SKM-1 (cell line): ENCODE measurements at regions not wholly inside any gene's neighbourhood (a gene's known extent, or its start where the extent isn't known, plus 50 kb on each side); places are given as distances from the start of the nearest gene placed in this dataset.

Experiments used
- DNase-seq: peaks from one replicate; lab custom pipeline; 2025; ENCODE audit not compliant: unreplicated experiment; lab: John Stamatoyannopoulos, UW

DNA sequence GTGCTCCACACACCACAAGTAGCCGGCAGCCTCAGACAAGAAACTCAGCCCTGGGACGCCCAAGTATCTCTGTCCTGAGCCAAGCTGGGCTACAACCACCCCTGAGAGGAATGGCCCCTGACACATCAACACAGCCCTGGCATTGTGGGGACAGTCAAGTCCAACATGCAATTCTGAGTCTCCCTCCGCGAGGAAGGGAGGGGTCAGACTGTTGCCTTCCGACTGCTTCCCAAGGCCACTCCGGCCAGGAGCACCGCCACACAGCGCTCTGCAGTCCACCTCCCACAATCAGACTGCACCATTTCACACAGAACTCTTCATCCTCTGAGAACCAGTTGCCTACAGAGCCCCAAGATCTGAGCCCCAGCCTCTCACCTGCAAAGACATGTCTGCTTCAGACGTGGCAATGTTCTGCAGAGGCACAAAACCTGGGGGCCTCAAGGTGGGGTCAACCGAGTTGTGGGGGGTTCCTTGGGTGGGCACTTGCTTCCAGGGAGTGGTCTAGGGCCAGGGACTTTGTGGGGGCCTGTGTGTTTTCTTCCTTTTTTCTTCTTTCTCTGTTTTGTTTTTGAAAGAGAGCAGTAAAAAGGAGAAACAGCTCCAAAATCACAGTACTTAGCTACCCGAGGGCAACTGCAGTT is 76.7 kb upstream of the SALL3 start:
- no peak for DNase-seq

- DNase-seq: no peak
Observed at GRCh38 chr18:78903436-78904178, 76.0 kb upstream of the SALL3 start.

DNA sequence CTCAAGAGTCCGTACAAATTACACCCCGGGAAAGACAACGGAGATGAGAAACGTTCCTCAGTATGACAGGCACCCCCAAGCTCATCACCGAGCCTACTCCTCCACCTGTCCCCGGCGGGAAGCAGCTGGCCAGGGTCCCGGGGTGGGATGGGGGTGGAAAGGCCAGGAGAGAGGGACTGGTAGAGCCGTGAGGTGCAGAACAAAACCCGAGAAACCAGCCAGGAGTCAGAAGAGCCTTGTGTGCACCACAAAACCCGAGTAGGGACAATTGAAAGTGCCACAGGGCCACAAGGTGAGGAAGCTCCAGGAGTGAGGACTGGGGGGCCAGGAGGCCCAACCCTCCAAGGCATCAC is 75.5 kb upstream of the SALL3 start:
- DNase-seq: no peak

DNA sequence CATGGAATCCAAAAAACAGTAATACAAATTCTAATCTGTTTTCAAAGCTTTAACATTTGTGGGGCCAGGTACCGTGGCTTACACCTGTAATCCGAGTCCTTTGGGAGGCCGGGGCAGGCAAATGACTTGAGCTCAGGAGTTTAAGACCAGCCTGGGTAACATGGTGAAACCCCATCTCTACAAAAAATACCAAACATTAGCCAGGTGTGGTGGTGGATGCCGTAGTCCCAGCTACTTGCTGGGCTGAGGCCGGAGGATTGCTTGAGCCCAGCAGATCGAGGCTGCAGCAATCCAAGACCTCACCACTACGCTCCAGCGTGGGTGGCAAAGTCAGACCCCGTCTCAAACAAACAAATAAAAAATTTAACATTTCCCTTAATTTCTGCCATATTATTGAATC is 74.3 kb upstream of the SALL3 start:
- no peak for DNase-seq

- DNase-seq: no peak
Observed at GRCh38 chr18:78906066-78906465, 73.6 kb upstream of the SALL3 start.

DNA sequence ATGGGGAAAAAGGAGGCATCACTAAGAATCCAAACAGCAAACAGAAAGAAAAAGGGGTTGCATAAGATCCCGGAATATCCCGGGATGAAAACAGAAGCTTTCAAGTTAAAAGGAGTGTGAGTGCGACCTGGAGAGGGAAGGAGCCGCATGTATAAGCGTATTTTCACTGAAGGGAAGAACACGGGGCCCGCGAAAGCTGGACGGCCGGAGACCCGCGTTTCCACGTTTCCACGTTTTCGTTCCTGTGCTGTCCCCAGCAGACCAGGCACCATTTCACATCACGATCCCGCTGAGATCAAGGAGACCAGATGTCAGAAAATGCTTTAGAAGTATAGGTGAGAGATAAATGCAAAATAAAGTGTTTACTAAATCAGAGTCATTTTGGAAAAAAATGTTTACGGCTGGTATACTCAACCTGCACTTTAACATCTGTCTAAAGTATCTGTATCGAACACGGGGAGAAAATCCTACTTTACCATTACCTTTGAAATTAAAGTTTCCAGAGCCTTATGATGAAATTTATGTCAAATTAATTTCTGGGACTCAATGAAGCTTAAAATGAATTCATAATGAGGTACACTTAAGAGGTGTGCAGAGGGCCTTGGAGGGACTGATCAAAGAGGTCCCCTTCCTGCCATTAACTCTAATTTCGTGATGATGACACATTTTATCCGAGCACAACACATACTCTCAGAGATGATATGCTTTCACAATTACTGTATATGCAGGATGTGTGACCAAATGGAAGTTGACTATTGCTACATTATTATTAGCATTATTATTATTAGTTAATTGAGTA is 71.0 kb upstream of the SALL3 start:
- no peak for DNase-seq

GRCh38 chr18:78911751-78912283 is 67.8 kb upstream of the SALL3 start:
- no peak for DNase-seq

DNA sequence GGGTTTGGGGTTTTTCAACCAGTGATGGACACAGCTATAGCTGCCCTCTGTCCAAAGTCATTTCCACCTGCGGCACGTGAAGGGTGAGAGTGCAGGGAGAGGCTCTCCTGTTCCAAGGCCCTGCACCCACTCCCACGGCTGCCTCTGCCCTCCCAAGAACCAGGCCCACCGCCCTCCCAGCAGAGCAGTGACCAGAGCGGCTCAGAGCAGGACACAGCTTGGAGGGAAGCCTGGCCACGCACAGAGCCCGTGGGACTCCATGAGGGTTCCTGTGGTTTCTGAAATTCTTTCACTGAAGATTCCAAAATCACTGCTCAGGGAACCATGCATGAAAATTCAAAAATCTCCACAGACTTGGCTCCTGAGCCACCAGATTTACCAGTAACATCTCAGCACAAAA is 67.3 kb upstream of the SALL3 start:
- no peak for DNase-seq

- DNase-seq: no peak
Observed at GRCh38 chr18:78912844-78913243, 66.8 kb upstream of the SALL3 start.

DNA sequence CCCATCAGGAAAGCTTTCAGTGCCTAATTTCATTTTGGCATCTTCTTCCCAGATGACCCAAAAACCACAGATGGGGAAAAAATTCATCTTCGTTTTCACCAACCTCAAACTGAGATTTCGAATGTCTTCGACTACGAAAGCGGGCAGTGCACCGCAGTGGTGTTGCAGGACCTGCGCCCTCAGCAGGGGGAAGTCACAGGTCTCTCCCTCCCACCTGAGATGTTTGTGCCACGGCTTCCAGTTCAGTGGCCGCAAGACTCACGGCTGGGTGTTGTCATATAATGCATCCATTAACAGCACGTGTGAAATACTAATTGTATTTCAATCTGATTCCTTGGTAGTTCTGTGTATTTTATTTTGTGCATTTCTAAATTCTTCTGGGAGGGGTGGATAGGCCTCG is 66.2 kb upstream of the SALL3 start:
- no peak for DNase-seq

- no peak for DNase-seq
Observed at GRCh38 chr18:78913830-78914231, 65.8 kb upstream of the SALL3 start.

DNA sequence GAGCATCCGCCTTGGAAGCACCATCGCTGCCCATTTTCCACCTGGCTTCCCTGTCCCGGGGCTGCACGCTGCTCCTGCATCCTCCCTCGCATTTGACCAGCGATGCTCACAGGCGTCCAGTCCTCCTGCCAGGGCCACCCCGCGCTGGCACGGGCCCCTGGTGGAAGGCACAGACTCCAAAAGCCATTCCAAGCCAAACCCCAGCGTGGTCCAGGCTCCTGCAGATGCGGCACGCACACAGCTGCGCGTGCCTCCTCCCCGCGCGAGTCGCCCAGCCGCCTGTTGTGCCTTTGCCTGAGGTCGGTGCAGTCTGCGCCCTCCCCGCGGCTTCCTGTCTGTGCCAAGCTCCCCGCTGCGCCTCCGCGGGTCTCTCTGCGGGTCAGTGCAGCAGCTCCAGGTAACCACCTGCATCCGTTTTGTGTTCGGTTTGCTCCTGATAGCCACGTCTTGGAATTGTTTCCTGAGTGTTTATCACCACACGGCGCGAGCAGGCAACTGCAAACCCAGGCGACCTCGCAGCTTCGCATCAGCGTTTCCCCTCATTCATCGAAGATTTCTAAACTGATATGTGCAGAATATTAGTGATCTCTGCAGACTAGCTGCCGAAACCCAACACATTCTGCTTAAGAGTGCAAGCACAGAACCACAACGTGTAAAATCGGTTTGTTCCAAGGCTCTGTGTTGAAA is 65.2 kb upstream of the SALL3 start:
- no peak for DNase-seq

DNA sequence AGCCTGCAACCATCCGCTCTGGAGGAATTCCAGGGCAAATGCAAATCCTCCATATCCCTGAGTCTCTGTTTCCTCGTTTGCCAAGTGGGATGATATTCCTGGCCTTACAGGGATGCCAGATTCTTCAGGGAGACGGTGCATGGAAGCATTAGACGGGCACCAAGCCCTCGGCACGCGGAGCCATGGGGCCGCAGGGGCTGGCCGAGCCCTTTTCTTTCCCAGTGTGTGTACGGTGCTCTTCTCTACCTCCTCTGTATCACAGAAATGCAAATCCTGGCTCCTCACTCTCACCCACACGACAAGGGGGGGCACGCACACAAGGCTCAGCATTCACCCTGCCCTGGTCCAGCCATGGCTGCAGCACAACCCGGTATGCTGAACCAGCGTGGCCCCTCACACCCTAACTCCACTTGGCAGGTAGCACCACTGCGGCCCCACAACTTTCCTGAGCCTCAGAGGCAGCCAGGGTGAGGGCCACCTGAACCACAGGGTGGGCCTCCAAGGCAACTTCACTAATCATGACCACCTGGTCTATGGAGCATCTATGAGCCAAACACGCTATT is 64.1 kb upstream of the SALL3 start:
- no peak for DNase-seq

GRCh38 chr18:78918707-78919106 is 60.9 kb upstream of the SALL3 start:
- DNase-seq: no peak

- no peak for DNase-seq
Observed at GRCh38 chr18:78919956-78920355, 59.7 kb upstream of the SALL3 start.

DNA sequence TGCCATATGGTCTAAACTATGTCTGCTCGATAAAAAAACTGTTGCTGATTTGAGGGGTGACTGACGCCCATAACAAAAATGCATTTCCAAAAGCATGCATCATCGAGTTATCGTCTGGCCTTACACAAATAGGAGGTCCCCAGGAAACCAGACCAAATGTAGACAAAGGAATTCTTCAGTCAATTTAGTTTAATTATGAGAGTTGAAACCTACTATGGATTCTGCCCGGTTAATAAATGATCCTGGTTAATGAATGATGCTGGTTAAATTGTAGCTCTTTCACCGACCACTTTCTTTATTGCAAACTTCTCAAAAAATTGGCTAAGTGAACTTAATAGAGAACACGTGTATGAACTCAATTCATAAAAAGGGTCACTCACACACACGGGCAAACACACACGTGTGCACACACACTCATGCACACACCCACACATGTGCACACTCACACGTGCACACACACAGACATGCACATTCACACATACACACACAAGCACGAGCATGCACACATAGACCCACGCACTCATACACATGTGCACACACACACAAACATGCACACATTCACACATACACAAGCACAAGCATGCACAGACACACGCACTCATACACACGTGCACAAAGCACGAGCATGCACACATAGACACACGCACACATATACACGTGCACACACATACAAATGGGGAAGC is 59.0 kb upstream of the SALL3 start:
- no peak for DNase-seq

DNA sequence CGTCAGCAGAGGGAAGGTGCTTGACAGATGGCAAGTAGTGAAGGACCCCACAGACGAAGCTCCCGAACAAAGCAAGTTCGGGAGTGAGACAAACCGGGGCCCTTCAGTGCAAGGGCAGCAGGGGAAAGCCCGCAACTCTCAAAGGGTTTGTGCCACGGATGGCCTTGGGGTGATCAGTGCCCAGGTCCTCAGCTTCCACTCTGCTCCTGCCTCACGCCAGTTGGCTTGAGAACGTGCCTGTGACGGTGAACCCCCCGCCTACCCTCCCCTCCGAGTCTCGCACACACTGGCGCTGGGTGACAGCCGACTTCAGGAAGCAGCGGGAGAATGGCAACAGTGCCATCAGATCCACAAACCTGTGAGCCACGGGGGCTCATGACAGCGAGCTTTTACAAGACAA is 56.8 kb upstream of the SALL3 start:
- DNase-seq: no peak

GRCh38 chr18:78924301-78924700 is 55.3 kb upstream of the SALL3 start:
- no peak for DNase-seq

GRCh38 chr18:78924786-78925540 is 54.7 kb upstream of the SALL3 start:
- DNase-seq: no peak
